NOMO-1 treated with dmso at 0.1 percent for 144 hours (cell line): ENCODE measurements at regions not wholly inside any gene's neighbourhood (a gene's known extent, or its start where the extent isn't known, plus 50 kb on each side); places are given as distances from the start of the nearest gene placed in this dataset.
"Not testable (repeated sequence)": the region's sequence is repeated elsewhere in the genome, so short reads cannot be mapped to it uniquely, and the experiment has no call there.

ENCODE experiments used
- DNase-seq: peaks from one replicate; lab custom pipeline; 2025; ENCODE audit not compliant: unreplicated experiment; lab: John Stamatoyannopoulos, UW

- DNase-seq: no peak
Measured at GRCh38 chrX:13955975-13956374, 73.7 kb downstream of the GEMIN8 start.

- no peak for DNase-seq
Measured at GRCh38 chrX:13955095-13955647, 74.5 kb downstream of the GEMIN8 start.

GRCh38 chrX:13952581-13952980 lies 77.1 kb downstream of the GEMIN8 start:
- no peak for DNase-seq

GRCh38 chrX:13946223-13946622 lies 83.5 kb downstream of the GEMIN8 start:
- DNase-seq: not testable (repeated sequence)

- DNase-seq: not testable (repeated sequence)
Measured at GRCh38 chrX:13945787-13946186, 83.9 kb downstream of the GEMIN8 start.

- DNase-seq: no peak
Measured at GRCh38 chrX:13940671-13941070, 89.0 kb downstream of the GEMIN8 start.

- DNase-seq: no peak
Measured at GRCh38 chrX:13939741-13940597, 89.7 kb downstream of the GEMIN8 start.

GRCh38 chrX:13938829-13939530 lies 90.7 kb downstream of the GEMIN8 start:
- DNase-seq: no peak

GRCh38 chrX:13938051-13938828 lies 91.5 kb downstream of the GEMIN8 start:
- DNase-seq: no peak

- DNase-seq: no peak
Measured at GRCh38 chrX:13937370-13938050, 92.2 kb downstream of the GEMIN8 start.

- DNase-seq: no peak
Measured at GRCh38 chrX:13936521-13937225, 93.0 kb downstream of the GEMIN8 start.

GRCh38 chrX:13934731-13935130 lies 95.0 kb downstream of the GEMIN8 start:
- DNase-seq: no peak

- no peak for DNase-seq
Measured at GRCh38 chrX:13933851-13934250, 95.8 kb downstream of the GEMIN8 start.

GRCh38 chrX:13933352-13933751 lies 96.3 kb downstream of the GEMIN8 start:
- DNase-seq: no peak

GRCh38 chrX:13932416-13932815 lies 97.3 kb downstream of the GEMIN8 start:
- DNase-seq: no peak

- no peak for DNase-seq
Measured at GRCh38 chrX:13927175-13927574, 102.5 kb downstream of the GEMIN8 start.

- no peak for DNase-seq
Measured at GRCh38 chrX:13923845-13924244, 105.8 kb downstream of the GEMIN8 start.

- DNase-seq: no peak
Measured at GRCh38 chrX:13923289-13923688, 106.4 kb upstream of the GPM6B start.

GRCh38 chrX:13917507-13917906 lies 100.6 kb upstream of the GPM6B start:
- DNase-seq: no peak

- no peak for DNase-seq
Measured at GRCh38 chrX:13911586-13911985, 94.7 kb upstream of the GPM6B start.
